SK-N-MC (cell line): ENCODE measurements at regions not wholly inside any gene's neighbourhood (a gene's known extent, or its start where the extent isn't known, plus 50 kb on each side); places are given as distances from the start of the nearest gene placed in this dataset.

Experiments used
- EZH2 ChIP-seq: fragments of 200-600 bp; sonication (generic); IDR thresholded peaks from one replicate; pipeline ENCODE4 v1.6.1; 2017; ENCODE audit warnings: antibody characterized with exemption
- POLR2AphosphoS5 ChIP-seq: IDR thresholded peaks from 2 replicates; pipeline ENCODE4 v1.6.1; 2012; ENCODE audit warnings: mild to moderate bottlenecking, low read depth, low read length, borderline replicate concordance

GRCh38 chr5:88507261-88507660, 238.6 kb upstream of the TMEM161B start:
- TF ChIP-seq EZH2 (no peak), POLR2AphosphoS5 (no peak)
